Hematopoietic multipotent progenitor cell treated with erythropoietin and hydrocortisone succinate and interleukin-3 and kit ligand, for 4 days (in vitro differentiated cells): ENCODE measurements at regions not wholly inside any gene's neighbourhood (a gene's known extent, or its start where the extent isn't known, plus 50 kb on each side); places are given as distances from the start of the nearest gene placed in this dataset.
"Not testable (repeated sequence)": the region's sequence is repeated elsewhere in the genome, so short reads cannot be mapped to it uniquely, and the experiment has no call there.

Experiments used
- DNase-seq: peaks from one replicate; pipeline ENCODE4 v3.0.0-alpha.2; 2015

- no peak for DNase-seq
Measured at GRCh38 chr13:42485272-42485671, 88.7 kb upstream of the TNFSF11 start.

- peak; percentile 88 for DNase-seq
Measured at GRCh38 chr13:42486711-42487198, 87.2 kb upstream of the TNFSF11 start.

- no peak for DNase-seq
Measured at GRCh38 chr13:42487221-42487620, 86.7 kb upstream of the TNFSF11 start.

- DNase-seq: no peak
Measured at GRCh38 chr13:42490676-42491075, 83.3 kb upstream of the TNFSF11 start.

- DNase-seq: no peak
Measured at GRCh38 chr13:42492372-42492920, 81.5 kb upstream of the TNFSF11 start.

GRCh38 chr13:42494157-42494556 lies 79.8 kb upstream of the TNFSF11 start:
- DNase-seq: peak; percentile 61

GRCh38 chr13:42495255-42495654 lies 78.7 kb upstream of the TNFSF11 start:
- DNase-seq: peak; percentile 64

- no peak for DNase-seq
Measured at GRCh38 chr13:42495751-42496150, 78.2 kb upstream of the TNFSF11 start.

- not testable (repeated sequence) for DNase-seq
Measured at GRCh38 chr13:42496926-42497554, 76.9 kb upstream of the TNFSF11 start.

- DNase-seq: peak; percentile 54
Measured at GRCh38 chr13:42497798-42498197, 76.2 kb upstream of the TNFSF11 start.

- DNase-seq: no peak
Measured at GRCh38 chr13:42498521-42498920, 75.4 kb upstream of the TNFSF11 start.
